HL-60 (cell line): ENCODE measurements at regions not wholly inside any gene's neighbourhood (a gene's known extent, or its start where the extent isn't known, plus 50 kb on each side); places are given as distances from the start of the nearest gene placed in this dataset.

ENCODE experiments used
- POLR2AphosphoS5 ChIP-seq: IDR thresholded peaks from 2 replicates; pipeline ENCODE4 v1.6.1; 2012; ENCODE audit warnings: low read depth
- TF ChIP-seq, protein P1 (sequence below): IDR thresholded peaks from one replicate; pipeline ENCODE4 v1.5.1; 2011; ENCODE audit warnings: low read length, control low read depth, inconsistent platforms; ENCODE audit not compliant: insufficient read depth

DNA sequence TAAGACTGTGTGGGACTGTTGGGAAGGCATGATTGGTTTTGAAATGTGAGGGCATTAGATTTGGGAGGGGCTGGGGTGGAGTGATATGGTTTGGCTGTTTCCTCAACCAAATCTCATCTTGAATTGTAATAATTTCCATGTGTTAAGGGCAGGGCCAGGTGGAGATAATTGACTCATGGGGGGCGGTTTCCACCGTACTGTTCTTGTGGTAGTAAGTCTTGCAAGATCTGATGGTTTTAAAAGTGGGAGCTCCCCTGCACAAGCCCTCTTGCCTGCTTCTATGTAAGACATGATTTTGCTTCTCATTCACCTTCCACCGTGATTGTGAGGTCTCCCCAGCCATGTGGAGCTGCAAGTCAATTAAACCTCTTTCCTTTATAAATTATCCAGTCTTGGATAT is 76.6 kb upstream of the PPFIA2 start:
- TF ChIP-seq, protein P1, sequence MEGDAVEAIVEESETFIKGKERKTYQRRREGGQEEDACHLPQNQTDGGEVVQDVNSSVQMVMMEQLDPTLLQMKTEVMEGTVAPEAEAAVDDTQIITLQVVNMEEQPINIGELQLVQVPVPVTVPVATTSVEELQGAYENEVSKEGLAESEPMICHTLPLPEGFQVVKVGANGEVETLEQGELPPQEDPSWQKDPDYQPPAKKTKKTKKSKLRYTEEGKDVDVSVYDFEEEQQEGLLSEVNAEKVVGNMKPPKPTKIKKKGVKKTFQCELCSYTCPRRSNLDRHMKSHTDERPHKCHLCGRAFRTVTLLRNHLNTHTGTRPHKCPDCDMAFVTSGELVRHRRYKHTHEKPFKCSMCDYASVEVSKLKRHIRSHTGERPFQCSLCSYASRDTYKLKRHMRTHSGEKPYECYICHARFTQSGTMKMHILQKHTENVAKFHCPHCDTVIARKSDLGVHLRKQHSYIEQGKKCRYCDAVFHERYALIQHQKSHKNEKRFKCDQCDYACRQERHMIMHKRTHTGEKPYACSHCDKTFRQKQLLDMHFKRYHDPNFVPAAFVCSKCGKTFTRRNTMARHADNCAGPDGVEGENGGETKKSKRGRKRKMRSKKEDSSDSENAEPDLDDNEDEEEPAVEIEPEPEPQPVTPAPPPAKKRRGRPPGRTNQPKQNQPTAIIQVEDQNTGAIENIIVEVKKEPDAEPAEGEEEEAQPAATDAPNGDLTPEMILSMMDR, result no peak
- TF ChIP-seq POLR2AphosphoS5, result no peak
